ENCODE measurements at regions not wholly inside any gene's neighbourhood (a gene's known extent, or its start where the extent isn't known, plus 50 kb on each side); places are given as distances from the start of the nearest gene placed in this dataset.

GRCh38 chr19:28509079-28509895 is 703.7 kb downstream of the UQCRFS1 start:
- ATAC-seq = no peak
- Mint-ChIP-seq H3K27ac (no peak overlapping the region), H3K4me3 (no peak overlapping the region), H3K36me3 (no peaks in the 10 kb centered on the region), H3K9me3 (ENCODE audit: low read depth) (peaks cover 12% of the 10 kb centered on the region), H3K4me1 (peaks cover 2% of the 10 kb centered on the region), H3K27me3 (no peaks in the 10 kb centered on the region)
- DNase-seq = no peak
- CTCF ChIA-PET = no interaction called here

GRCh38 chr19:28508666-28509065 is 704.3 kb downstream of the UQCRFS1 start:
- CTCF ChIA-PET = no interaction called here
- no peak for ATAC-seq
- Mint-ChIP-seq H3K9me3 (ENCODE audit: low read depth) (peaks cover 12% of the 10 kb centered on the region), H3K27ac (no peak overlapping the region), H3K36me3 (no peaks in the 10 kb centered on the region), H3K4me1 (peaks cover 2% of the 10 kb centered on the region), H3K4me3 (no peak overlapping the region), H3K27me3 (no peaks in the 10 kb centered on the region)
- no peak for DNase-seq

GRCh38 chr19:28505933-28506332 is 707.0 kb downstream of the UQCRFS1 start:
- ATAC-seq (no peak), DNase-seq (no peak)
- H3K4me3 Mint-ChIP-seq = no peak overlapping the region
- no peaks in the 10 kb centered on the region for H3K27me3 Mint-ChIP-seq
- H3K36me3 Mint-ChIP-seq = no peaks in the 10 kb centered on the region
- peaks cover 5% of the 10 kb centered on the region for H3K4me1 Mint-ChIP-seq
- peaks cover 15% of the 10 kb centered on the region for H3K9me3 Mint-ChIP-seq (ENCODE audit: low read depth)
- CTCF ChIA-PET = no interaction called here
- no peak overlapping the region for H3K27ac Mint-ChIP-seq

- CTCF ChIA-PET = no interaction called here
Observed at GRCh38 chr19:28505134-28505533, 707.8 kb downstream of the UQCRFS1 start.

GRCh38 chr19:28504727-28505126 is 708.2 kb downstream of the UQCRFS1 start:
- Mint-ChIP-seq H3K27me3 (no peaks in the 10 kb centered on the region), H3K4me3 (no peak overlapping the region), H3K27ac (no peak overlapping the region), H3K9me3 (ENCODE audit: low read depth) (peaks cover 11% of the 10 kb centered on the region), H3K36me3 (no peaks in the 10 kb centered on the region), H3K4me1 (peaks cover 5% of the 10 kb centered on the region)
- DNase-seq (no peak), ATAC-seq (no peak)
- CTCF ChIA-PET = no interaction called here

More at GRCh38 chr19:28505134-28505533, 707.8 kb downstream of the UQCRFS1 start:
- peaks cover 13% of the 10 kb centered on the region for H3K9me3 Mint-ChIP-seq (ENCODE audit: low read depth)
- H3K36me3 Mint-ChIP-seq = no peaks in the 10 kb centered on the region
- no peaks in the 10 kb centered on the region for H3K27me3 Mint-ChIP-seq
- H3K4me3 Mint-ChIP-seq = no peak overlapping the region
- ATAC-seq = no peak
- no peak overlapping the region for H3K27ac Mint-ChIP-seq
- peaks cover 5% of the 10 kb centered on the region for H3K4me1 Mint-ChIP-seq
- no peak for DNase-seq

- Mint-ChIP-seq H3K4me1 (peaks cover 5% of the 10 kb centered on the region), H3K9me3 (ENCODE audit: low read depth) (peaks cover 10% of the 10 kb centered on the region), H3K36me3 (no peaks in the 10 kb centered on the region), H3K27ac (no peak overlapping the region), H3K4me3 (no peak overlapping the region), H3K27me3 (no peaks in the 10 kb centered on the region)
- ATAC-seq (no peak), DNase-seq (no peak)
- CTCF ChIA-PET = no interaction called here
Observed at GRCh38 chr19:28504139-28504538, 708.8 kb downstream of the UQCRFS1 start.

- H3K36me3 Mint-ChIP-seq = no peaks in the 10 kb centered on the region
- no peaks in the 10 kb centered on the region for H3K27me3 Mint-ChIP-seq
- no peak overlapping the region for H3K4me3 Mint-ChIP-seq
- H3K9me3 Mint-ChIP-seq (ENCODE audit: low read depth) = peaks cover 6% of the 10 kb centered on the region
- no peak for DNase-seq
- CTCF ChIA-PET = no interaction called here
- H3K27ac Mint-ChIP-seq = no peak overlapping the region
- no peak for ATAC-seq
- H3K4me1 Mint-ChIP-seq = peaks cover 5% of the 10 kb centered on the region
Observed at GRCh38 chr19:28502879-28503734, 709.8 kb downstream of the UQCRFS1 start.

GRCh38 chr19:28501976-28502375 is 711.0 kb downstream of the UQCRFS1 start:
- Mint-ChIP-seq H3K4me1 (peaks cover 5% of the 10 kb centered on the region), H3K27me3 (no peaks in the 10 kb centered on the region), H3K36me3 (no peaks in the 10 kb centered on the region), H3K27ac (no peak overlapping the region), H3K4me3 (no peak overlapping the region), H3K9me3 (ENCODE audit: low read depth) (peaks cover 6% of the 10 kb centered on the region)
- CTCF ChIA-PET = no interaction called here
- ATAC-seq (no peak), DNase-seq (no peak)

GRCh38 chr19:28500982-28501630 is 711.8 kb downstream of the UQCRFS1 start:
- H3K27me3 Mint-ChIP-seq = no peaks in the 10 kb centered on the region
- no peak overlapping the region for H3K4me3 Mint-ChIP-seq
- no peak for DNase-seq
- H3K9me3 Mint-ChIP-seq (ENCODE audit: low read depth) = peaks cover 3% of the 10 kb centered on the region
- no peaks in the 10 kb centered on the region for H3K36me3 Mint-ChIP-seq
- no peak overlapping the region for H3K27ac Mint-ChIP-seq
- CTCF ChIA-PET = no interaction called here
- peaks cover 3% of the 10 kb centered on the region for H3K4me1 Mint-ChIP-seq
- no peak for ATAC-seq

- Mint-ChIP-seq H3K4me1 (peaks cover 3% of the 10 kb centered on the region), H3K36me3 (no peaks in the 10 kb centered on the region), H3K27ac (no peak overlapping the region), H3K27me3 (no peaks in the 10 kb centered on the region), H3K4me3 (no peak overlapping the region), H3K9me3 (ENCODE audit: low read depth) (peaks cover 3% of the 10 kb centered on the region)
- CTCF ChIA-PET = no interaction called here
- no peak for ATAC-seq
- DNase-seq = no peak
Observed at GRCh38 chr19:28500296-28500695, 712.7 kb downstream of the UQCRFS1 start.

GRCh38 chr19:28498404-28498976 is 714.5 kb downstream of the UQCRFS1 start:
- H3K4me3 Mint-ChIP-seq = no peak overlapping the region
- H3K27ac Mint-ChIP-seq = no peak overlapping the region
- peaks cover 6% of the 10 kb centered on the region for H3K9me3 Mint-ChIP-seq (ENCODE audit: low read depth)

GRCh38 chr19:28497887-28498286 is 715.1 kb downstream of the UQCRFS1 start:
- CTCF ChIA-PET = no interaction called here

More at GRCh38 chr19:28498404-28498976, 714.5 kb downstream of the UQCRFS1 start:
- H3K36me3 Mint-ChIP-seq = no peaks in the 10 kb centered on the region
- CTCF ChIA-PET = no interaction called here
- ATAC-seq (no peak), DNase-seq (no peak)
- H3K27me3 Mint-ChIP-seq = no peaks in the 10 kb centered on the region
- peaks cover 3% of the 10 kb centered on the region for H3K4me1 Mint-ChIP-seq

GRCh38 chr19:28497137-28497536 is 715.8 kb downstream of the UQCRFS1 start:
- peaks cover 3% of the 10 kb centered on the region for H3K4me1 Mint-ChIP-seq
- no peaks in the 10 kb centered on the region for H3K27me3 Mint-ChIP-seq
- no peak for DNase-seq
- H3K9me3 Mint-ChIP-seq (ENCODE audit: low read depth) = peaks cover 6% of the 10 kb centered on the region
- ATAC-seq = no peak
- H3K27ac Mint-ChIP-seq = no peak overlapping the region
- H3K4me3 Mint-ChIP-seq = no peak overlapping the region
- CTCF ChIA-PET = no interaction called here
- no peaks in the 10 kb centered on the region for H3K36me3 Mint-ChIP-seq

More at GRCh38 chr19:28497887-28498286, 715.1 kb downstream of the UQCRFS1 start:
- H3K36me3 Mint-ChIP-seq = no peaks in the 10 kb centered on the region
- H3K9me3 Mint-ChIP-seq (ENCODE audit: low read depth) = peaks cover 6% of the 10 kb centered on the region
- H3K27ac Mint-ChIP-seq = no peak overlapping the region
- H3K27me3 Mint-ChIP-seq = no peaks in the 10 kb centered on the region
- DNase-seq = no peak
- no peak for ATAC-seq
- H3K4me1 Mint-ChIP-seq = peaks cover 3% of the 10 kb centered on the region
- H3K4me3 Mint-ChIP-seq = no peak overlapping the region
